GM23248 (cell line): ENCODE measurements at regions not wholly inside any gene's neighbourhood (a gene's known extent, or its start where the extent isn't known, plus 50 kb on each side); places are given as distances from the start of the nearest gene placed in this dataset.

Experiments used
- EZH2 ChIP-seq: fragments of 200-600 bp; sonication (generic); IDR thresholded peaks from 2 replicates; pipeline ENCODE4 v1.6.1; 2018; ENCODE audit warnings: antibody characterized with exemption, mild to moderate bottlenecking; ENCODE audit not compliant: insufficient read depth, poor library complexity, severe bottlenecking
- EZH2phosphoT487 ChIP-seq: fragments of 200-600 bp; sonication (generic); IDR thresholded peaks from 2 replicates; pipeline ENCODE4 v1.6.1; 2018; ENCODE audit warnings: antibody characterized with exemption, moderate library complexity, mild to moderate bottlenecking, low read depth; ENCODE audit not compliant: insufficient read depth

GRCh38 chr7:11960621-11961020 lies 128.6 kb upstream of the THSD7A start:
- TF ChIP-seq EZH2 (no peak), EZH2phosphoT487 (no peak)
